GM23248 (cell line): ENCODE measurements at regions not wholly inside any gene's neighbourhood (a gene's known extent, or its start where the extent isn't known, plus 50 kb on each side); places are given as distances from the start of the nearest gene placed in this dataset.

Experiments used
- EZH2 ChIP-seq: fragments of 200-600 bp; sonication (generic); IDR thresholded peaks from 2 replicates; pipeline ENCODE4 v1.6.1; 2018; ENCODE audit warnings: antibody characterized with exemption, mild to moderate bottlenecking; ENCODE audit not compliant: insufficient read depth, poor library complexity, severe bottlenecking
- EZH2phosphoT487 ChIP-seq: fragments of 200-600 bp; sonication (generic); IDR thresholded peaks from 2 replicates; pipeline ENCODE4 v1.6.1; 2018; ENCODE audit warnings: antibody characterized with exemption, moderate library complexity, mild to moderate bottlenecking, low read depth; ENCODE audit not compliant: insufficient read depth

- TF ChIP-seq EZH2phosphoT487 (no peak), EZH2 (no peak)
These were observed 1794.7 kb upstream of the PIK3C3 start for GRCh38 chr18:40160361-40160760.
